HG03342 (cell line): ENCODE measurements at regions not wholly inside any gene's neighbourhood (a gene's known extent, or its start where the extent isn't known, plus 50 kb on each side); places are given as distances from the start of the nearest gene placed in this dataset.

ENCODE experiments used
- ATAC-seq: cut with Tn5 transposase; IDR thresholded peaks from one replicate; pipeline ENCODE4 v1.9.1; 2021; ENCODE audit warnings: mild to moderate bottlenecking, moderate library complexity; ENCODE audit not compliant: unreplicated experiment

DNA sequence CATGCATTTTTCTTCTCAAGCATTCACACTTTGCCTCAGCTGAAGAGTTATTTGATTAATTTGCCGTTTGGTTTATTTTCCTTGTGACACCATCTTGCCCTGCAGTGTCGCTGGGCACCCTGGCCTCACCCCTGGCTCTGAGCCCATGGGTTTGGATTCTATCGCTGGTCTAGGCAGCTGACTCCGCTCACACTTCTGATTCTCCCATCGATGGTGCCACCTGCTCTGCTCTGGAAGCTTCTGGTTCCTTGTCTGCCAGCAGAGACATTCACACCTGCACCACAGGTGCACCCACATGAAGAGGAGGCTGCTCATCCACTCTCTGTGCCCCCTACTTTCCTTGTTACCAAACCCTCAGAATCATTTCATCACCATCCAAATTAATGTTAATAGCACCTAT, 291.6 kb upstream of the CDH4 start:
- ATAC-seq, result no peak

DNA sequence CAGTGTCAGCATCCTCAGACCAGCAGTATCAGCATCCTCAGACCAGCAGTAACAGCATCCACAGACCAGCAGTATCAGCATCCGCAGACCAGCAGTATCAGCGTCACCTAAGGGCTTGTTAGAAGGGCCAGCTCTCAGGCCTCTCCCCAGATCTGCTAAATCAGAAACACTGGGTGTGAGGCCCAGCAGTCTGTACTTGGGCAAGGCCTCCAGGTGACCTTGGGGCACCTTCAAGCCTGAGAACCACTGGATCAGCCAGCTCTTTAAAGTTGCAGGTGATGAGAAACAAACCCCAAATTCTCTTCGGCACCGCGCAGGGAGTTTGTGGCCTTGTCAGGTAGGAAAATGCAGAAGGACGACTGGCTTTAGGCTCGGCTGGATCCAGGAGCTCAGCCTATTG, 290.5 kb upstream of the CDH4 start:
- no peak for ATAC-seq

DNA sequence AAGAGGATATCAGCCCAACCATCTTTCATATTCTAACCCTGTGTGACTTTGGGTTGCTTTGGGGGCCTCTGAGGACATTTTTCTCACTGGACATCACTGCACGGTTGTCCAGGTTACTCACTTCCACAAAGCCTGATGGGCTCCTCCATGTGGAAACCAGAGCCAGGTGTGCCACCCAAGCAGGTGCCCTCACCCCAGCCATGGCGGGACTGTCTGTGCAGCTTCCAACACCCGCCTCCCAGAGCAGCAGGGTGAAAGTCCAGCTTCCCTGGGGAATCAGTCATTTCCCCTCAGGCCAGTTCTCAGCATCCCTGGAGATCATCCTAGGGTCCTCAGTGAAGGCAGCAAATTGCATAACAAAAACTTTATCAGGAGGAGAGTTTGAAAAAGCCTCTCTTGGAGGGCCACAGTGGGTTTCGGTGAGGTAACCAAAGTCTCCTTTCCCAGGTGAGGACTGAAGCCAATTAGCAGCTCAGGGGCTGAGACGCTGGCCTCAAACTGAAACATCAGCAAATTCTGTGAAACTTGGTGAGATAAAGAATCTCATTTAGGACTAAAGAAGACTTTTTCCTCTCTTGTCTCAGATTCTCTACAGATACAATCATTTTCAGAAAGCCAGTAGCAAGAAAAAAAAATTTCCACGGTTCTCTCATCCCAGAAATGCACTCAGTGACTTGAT, 289.6 kb upstream of the CDH4 start:
- no peak for ATAC-seq

DNA sequence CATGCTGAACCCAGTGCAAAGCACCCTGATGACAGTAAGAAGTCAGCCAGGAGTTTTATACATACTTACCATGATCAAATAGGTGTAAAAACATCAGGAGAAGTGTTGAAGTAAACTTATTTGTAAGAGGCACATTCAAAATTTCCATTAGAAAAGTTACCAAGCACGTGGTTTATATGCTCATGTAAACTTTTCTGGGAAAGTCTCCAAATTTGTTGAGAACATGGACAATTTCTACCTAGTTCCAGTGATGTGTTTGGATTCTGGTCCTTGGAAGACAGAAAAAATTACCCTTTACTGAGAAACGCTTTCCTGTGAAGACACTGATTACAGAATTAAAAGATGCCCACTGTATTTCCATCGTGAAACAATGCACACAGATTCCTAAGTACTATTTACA, 288.9 kb upstream of the CDH4 start:
- ATAC-seq, result no peak

DNA sequence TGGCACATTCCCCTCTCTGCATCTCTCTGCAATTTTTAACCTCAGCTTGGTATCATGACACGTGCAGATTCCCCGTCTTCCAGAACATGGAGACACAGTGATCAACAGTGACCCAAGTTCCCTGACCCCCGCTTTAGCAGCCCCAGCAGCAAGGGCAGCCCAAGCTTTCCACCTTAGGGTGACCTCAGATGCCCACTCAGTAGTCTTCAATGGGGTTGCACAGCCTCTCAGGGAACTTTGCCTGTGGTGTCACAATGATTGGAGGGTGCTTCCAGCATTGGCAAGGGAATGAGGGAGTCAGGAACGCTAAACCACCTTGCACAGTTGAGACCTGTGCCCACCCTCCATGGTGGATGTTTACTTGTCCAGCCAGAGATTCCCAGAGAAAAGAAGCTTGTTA, 287.1 kb upstream of the CDH4 start:
- no peak for ATAC-seq

DNA sequence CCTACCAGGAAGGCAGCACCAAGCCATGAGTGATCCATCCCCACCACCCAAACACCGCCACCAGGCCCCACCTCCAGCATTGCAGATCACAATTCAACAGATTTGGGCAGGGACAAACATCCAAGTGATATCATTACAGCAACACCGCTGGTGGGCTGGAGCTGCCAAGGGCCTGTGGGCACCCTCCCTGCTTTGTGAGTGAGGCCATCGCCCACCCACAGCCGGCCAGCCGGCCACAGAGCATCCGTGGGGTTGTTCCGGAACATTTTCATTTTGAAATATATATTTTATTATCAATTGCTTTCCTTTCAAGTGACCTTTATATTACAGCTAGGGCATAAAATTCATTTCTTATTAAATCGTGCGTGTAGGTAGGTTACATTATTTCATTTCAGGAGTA, 286.0 kb upstream of the CDH4 start:
- no peak for ATAC-seq

DNA sequence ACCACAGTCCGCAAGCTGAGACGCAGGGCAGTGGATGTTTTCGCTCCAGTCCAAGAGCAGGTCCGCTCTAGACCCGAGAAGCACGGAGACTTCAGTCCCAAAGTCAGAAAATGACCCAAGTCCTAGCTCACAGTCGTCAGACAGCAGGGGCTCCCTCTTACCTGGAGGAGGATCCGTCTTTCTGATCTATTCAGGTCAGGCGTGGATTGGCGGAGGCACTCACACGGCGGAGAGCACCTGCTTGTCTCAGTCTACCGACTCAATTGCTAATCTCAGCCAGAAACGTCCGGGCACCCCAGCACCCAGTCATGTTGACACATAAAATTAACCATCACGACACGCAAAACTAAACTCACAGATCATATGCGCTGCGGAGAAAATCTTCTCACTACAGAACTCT, 285.3 kb upstream of the CDH4 start:
- no peak for ATAC-seq

DNA sequence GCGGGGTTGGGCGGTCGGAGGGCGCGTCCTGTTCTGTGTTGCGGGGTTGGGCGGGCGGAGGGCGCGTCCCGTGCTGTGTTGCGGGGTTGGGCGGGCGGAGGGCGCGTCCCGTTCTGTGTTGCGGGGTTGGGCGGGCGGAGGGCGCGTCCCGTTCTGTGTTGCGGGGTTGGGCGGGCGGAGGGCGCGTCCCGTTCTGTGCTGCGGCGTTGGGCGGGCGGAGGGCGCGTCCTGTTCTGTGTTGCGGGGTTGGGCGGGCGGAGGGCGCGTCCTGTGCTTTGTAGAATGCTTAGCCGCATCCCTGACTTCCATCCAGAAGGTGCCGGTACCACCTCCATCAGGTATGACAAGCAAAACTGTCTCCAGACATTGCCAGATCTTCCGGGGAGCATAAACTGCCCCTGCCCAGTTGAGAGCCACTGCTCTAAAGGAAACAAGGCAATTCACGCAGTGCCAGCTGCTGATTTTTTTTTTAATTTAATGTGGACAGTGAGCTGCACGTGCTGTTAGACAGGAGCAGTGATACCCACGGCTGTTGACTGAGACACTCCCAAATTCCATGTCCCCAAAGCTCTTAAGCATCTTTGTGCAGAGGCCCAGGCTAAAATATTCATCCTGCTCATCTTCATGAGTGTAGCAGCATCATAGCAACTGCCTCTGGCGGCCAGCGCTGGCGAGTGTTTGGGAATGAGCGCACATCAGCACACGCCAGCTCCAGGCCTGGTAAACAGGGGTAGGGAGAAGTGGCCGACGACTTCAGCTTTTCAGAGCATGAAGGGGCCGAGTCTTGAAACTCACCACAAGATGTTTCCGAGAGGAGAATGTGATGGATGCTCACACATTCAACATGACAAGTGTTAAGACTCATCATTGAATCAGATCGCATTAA, 284.4 kb upstream of the CDH4 start:
- ATAC-seq, result no peak

DNA sequence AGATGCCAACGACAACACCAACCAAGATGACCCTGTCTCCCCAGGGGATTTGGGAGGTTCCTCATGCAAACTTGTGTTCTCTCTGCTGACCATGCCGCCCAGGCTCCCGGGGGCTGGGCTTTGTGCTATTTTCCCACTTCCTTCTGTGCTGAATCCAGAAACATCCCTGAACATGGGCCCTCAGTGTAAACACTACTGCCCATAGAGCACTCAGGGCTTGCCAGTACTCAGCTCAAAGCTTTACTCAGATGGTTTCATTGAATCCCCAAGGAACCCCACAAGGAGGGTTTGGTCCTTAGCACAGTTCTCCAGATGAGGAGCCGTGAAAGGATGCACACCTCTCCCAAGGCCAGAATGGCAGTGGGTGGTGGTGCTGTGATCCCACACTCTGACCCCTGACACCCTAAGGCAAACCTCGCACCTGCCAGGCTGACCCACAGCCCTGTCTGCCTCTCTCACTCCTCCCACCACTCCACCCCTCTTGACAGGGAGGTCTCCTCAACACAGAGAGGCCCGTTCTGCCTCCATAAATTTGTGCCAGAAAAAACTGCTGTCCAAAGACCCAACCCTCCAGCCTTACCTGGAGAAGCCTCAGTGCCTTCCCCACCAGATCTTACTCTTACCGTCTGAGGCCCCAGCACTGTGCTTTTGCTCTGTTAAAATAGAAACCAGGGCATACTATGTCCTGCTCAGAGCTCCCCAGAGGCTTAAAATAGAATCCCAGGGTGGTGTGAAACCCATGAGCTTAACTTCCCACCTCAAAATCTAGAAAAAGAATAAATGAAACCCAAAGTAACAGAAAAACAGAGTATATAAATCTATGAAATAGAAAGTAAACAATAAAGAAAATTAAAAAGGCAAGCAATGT, 283.0 kb upstream of the CDH4 start:
- ATAC-seq, result no peak

DNA sequence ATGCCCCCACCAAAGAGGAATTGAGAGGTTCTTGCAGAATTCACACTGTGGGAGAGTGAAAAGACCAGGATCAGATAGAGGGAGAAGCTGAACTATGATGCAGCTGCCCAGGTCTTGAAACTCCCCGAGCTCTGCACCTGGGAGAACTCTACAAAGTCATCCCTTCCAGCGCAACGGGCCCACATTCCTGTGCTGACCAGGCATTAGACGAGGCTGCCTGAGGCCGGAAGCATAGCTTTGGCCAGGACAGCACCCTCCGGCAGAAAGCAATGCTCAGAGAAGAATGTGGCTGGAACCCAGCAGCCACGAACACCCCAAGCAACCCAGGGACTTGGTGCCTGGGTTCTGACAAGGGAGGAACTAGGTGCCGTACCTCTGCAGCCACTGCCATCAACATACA, 281.5 kb upstream of the CDH4 start:
- ATAC-seq, result no peak

DNA sequence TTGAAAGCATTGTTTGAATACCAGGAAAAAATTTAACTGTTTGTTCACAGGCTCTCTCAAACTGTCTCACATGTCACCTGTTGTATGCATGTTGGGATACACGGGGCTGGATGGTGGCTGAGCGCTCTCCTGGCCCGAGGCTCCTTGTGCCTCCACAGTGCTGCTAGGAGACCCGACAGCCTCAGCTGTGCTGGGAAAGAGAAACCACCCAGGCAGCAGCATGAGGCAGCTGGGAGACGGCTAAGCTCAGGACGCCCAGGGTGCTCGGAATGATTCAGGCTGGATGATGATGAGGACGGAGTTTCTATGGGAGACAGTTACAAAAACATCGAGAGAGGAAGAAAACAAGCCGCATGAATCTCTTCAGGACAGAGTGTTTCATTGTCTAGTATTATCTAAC, 278.0 kb upstream of the CDH4 start:
- ATAC-seq, result no peak

DNA sequence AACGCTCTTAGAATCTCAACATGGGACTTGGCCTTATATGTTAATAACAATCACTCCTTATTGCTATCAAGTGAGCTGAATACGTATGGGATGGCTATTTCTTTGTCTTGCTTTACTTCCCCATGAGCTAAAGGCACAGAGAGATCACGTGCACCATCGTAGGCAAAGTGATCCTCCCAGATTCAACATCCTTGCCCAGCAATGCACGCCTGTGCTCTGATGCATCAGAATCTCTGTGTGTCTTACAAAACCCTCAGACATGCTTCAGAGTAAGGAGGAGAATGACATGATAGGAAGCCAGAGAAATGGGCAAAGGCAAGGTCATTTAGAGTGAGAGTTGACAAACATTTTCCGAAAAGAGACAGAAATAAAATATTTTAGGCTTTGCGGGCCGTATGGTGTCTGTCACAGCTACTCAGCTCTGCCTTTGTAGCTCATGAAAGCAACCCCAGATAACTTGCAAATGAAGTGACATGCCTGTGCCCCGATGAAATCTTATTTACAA, 277.6 kb upstream of the CDH4 start:
- ATAC-seq, result no peak

DNA sequence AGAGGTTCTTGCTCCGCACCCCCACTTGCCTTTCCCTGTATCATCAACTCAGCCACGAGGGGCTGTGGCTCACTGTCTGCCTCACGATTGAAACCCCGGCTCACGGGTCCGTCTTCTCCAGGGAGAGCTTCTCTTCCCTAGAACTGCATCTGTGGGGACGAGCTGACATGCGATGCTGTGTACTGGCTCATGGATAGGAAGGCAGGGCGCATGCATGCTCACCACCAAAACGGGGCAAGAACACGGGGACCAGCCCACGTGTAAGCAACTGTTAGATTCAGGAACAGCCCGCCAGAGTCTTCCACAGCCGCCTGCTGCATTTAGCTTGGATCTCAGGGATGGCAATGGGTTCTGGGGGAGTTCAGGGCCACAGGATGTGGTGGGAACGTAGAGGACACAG, 275.9 kb upstream of the CDH4 start:
- no peak for ATAC-seq

DNA sequence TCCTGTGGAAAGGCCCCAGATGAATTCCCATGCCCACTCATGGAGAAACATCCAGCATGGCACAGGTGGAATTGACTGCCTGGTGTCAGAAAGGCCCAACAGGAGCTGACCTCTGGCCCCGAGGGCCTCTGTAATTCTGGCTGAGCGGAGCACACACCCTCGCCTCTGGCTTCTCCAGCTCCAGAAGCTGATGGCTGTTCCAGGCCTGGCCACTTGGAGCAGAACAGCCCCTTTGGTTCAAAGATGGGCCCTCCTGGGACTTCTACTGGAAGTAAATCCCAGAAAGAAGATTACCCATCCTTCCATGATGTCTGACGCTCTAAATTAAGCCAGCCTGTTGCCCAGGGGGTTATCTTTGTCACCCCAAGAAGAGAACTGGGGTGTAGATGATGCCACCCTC, 275.1 kb upstream of the CDH4 start:
- ATAC-seq, result no peak

DNA sequence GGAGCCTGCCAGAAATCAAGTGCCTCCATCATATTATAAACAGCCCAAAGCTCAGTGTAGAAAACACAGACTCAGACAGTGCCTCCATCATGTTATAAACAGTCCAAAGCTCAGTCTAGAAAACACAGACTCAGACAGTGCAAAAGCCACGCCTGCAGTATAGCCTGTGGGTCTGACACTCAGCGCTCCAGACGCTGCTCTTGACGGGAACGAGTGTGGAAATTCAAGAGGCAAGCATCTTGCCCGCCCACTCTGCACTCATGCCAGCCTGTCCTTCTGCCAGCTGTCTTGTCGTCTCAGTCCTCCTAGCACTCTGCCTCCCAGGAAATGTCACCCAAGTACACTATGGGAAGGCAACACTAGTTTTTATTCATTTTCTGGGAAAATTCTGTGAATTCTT, 274.2 kb upstream of the CDH4 start:
- no peak for ATAC-seq

DNA sequence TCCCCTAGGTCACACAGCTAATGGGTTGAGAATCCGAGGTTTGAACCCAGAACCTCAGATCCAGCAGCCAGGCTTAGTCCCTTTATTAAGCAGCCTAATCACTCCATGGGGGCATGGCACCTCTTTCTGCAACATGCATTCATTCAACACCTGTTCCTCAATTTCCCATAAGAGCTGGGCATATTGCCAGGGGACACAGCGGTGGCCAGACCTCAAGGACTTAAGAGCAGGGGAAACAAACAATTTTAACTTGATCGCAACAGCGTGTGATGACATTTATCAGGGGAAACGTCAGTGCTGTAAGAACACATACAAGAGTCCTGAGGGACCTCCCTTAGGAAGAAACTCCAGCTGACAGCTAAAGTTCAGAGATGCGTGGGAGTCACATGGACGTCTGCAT, 267.4 kb upstream of the CDH4 start:
- ATAC-seq, result no peak

DNA sequence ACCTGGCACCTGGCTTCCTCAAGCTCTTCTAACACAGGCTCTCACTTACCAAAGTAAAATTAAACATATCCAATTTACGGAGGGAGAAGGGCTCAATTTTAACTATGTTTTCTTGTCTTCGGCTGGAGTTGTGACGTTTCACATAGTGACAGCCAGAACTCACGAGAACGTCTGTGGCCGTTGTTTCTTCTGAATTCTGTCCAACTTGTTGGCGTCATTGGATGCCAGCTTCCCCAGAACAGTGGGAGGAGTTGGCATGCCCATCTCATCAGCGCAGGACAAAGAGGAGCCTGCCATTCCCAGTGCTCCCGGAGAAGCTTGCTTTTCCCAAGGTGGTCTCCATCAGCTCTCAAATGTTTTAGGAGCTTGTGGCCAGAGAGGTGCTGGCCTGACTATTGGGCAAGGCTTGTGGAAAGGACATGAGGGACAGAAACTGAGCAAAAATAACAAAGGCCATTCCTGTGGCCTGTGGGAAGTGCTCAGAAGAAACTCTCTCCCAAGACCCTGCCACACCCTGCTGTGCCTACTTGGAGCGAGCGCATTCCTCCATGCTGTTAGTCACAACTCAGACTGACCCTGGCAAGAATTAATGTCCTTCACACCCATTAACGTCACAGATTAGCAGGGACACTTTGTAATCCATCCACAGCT, 265.4 kb upstream of the CDH4 start:
- no peak for ATAC-seq

DNA sequence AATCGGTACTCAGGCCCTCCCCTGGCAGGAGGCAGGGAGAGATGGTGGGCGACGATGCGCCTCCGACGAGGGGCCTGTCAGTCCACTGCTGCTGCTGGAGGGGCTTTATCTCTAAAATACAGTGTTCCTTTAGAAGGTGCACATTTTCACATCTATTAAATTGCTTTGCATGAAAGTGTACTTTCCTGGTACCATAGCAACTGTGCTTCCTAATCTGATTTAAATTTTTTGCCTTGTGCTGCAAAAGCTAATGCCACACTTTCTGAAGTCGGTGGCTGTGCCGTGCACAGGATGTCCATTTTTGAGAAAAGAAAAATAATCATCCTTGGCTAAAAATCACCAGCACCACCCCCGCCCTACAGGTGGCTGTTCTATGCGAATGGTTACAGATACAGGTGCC, 262.0 kb upstream of the CDH4 start:
- no peak for ATAC-seq

DNA sequence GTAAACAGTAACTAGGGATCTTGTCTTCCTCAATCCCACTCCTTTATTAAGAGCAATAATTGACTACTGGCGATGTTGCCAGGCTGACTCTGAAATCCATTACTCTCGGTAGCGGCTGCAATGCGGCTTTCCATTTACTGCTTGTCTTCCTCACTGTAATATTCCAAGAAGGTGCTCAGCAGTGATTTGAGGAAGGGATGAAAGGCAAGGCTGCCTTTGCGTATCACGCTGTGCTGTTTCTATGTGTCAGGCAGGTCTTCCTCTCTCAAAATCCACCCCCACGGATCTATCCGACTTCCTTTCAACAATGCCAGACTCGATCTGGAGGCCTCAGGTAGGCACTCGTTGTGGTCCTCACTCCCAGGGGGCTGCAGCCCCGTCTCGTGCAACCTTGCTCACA, 261.4 kb upstream of the CDH4 start:
- ATAC-seq, result no peak

DNA sequence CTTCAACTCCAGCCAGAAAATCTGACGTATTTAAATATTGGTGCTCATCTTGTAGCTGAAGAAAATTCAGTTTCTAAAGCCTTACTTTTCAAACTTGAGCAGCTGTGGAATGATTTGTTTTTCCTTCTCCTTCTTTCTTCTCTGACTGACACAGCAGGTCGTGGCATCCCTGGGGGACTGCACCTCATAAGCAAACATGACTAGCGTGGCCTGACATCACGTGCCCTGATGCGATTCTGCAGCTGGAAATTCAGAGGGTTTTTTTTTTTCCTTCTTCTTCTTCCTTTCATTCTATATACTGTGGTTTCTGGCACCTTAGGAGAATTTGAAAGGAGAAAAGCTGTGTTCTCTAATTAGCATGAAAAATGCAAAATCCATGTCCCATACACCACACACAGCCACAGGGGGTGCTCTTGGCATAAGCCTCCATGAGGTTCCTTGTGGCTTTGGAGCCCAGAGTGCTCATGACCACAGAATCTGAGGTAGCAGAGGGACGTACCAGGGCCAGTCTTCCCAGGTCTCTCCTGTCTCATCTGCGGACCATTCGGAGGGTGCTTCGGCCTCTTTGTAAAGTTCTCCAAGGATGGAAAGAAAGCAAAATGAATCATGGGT, 258.5 kb upstream of the CDH4 start:
- no peak for ATAC-seq

DNA sequence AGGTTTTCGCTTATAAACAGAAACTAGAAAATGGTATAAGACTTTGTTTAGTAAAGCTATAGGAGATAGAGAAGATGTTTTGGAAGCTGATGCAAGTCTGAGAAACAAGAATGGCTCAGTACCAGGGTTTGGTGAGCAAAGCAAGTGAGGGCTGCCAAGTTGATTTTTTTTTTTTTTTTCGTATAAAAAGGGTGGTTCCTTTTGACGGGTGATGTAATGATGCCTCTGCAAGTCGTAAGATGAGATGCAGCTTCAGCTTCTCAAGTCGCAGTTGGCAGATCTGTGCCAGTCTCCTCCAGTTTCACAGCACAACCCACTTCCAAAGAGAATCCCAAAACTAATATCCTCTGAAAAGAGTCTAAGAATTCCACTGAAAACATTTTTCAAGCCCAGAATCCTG, 252.8 kb upstream of the CDH4 start:
- no peak for ATAC-seq
